ENCODE measurements at regions not wholly inside any gene's neighbourhood (a gene's known extent, or its start where the extent isn't known, plus 50 kb on each side); places are given as distances from the start of the nearest gene placed in this dataset.
A peak's percentile ranks its signal among the peaks of the same experiment; 100 is the strongest.

DNA sequence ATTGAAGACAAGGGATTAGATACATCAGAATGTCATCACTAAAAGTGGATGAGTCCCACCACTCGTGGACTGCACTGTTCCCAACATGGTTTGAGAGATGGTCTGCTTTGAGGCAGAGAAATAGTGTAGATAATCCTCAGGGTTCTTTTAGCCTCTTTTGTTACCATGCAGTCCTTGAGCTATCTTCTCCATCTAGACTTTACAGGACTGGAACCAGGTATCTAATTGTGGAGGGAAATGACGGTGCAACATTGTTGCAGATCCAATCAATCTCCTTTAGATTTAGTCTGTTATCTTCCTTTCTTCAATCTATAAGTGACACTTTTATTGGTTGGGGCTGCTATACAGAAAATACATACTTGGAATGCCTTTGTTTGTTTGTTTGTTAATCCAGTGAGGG lies 183.8 kb upstream of the CWC22 start:
- DNase-seq, result no peak

DNA sequence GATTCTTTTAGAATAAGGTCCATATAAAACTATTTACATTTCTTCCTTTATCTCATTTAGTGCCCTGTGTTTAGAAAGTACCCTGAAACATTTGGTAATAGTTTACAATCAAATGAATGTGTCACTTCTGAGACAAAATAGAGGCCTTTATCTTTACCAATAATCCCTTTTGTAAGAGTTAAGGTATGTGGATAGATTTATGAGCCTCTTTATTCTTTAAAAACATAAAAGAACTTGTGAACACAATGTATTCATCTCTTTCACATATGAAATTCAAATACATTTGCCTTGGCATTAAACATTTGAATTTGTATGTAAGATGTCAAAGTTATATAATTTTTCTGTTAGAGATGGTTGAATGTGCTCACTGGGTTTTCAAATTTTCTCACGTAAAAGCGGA lies 180.5 kb upstream of the CWC22 start:
- no peak for DNase-seq

DNA sequence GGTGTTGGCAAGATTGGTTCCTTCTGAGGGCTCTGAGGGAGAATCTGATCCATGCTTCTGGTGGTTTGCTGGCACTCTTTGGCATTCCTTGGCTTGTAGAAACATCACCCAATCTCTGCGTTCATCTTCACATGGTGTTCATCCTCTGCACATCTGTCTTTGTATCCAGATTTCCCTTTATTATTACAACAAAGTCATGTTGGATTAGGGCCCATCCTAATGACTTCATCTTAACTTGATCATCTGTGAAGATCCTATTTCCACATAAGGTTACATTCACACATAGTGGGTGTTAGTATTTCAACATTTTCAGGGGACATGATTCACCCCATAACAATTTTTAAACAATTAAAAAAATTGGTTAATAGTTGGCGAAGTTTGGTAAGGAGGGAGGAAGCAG lies 177.4 kb upstream of the CWC22 start:
- DNase-seq, result no peak

DNA sequence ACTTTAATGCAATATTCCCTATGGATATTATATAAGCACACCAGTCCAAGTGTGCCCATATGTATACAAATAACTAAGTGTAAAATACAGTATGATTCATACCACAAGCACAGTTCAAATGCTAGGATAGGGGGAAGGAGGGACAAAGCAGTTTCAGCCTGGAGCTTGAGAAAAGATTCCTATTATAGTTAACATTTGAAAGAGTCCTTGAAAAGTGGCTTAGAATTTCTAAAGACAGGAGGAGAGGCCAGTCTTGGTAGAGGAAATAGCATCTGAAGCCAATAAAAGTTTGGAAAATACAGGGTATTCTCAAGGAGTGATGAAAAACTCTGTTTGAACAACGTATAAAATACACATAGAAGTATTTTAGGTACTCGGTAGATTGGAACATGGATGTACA lies 173.4 kb upstream of the CWC22 start:
- no peak for DNase-seq

DNA sequence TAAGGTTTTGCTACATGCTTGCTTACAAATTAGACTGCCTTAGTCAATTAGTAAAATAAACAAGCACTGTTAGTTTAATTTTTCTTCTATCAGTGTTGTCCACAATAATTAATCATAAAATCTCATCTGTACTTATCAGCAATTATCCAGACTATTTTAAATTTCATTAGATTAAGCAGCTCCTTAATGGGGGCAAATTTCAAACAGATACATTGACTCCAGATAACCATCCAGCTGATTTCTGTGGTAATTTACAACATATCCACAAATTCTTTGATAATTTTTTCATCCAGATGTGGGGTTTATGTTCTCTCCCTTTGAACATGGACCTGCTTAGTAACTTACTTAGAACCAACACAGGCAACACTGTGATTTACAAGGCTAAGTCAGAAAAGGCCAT lies 170.4 kb upstream of the CWC22 start:
- no peak for DNase-seq

DNA sequence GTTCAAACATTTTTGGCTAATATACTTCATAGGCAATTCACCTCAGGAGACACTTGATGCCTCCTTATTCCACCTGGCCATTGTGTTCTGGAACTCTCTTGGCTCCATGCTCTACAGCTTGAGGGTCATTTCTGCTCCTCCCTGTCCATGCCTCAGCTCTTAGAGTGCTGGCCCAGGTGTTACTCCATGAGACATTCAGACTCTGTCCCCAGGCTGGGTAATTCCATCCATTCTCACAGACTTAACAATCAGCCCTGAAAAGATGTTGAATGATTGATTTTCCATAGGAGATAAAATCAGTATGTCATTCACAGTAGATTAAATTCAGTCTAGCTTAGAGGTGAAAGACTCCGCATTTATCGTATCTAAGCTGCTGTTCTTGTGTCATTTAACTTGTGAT lies 168.6 kb upstream of the CWC22 start:
- no peak for DNase-seq

DNA sequence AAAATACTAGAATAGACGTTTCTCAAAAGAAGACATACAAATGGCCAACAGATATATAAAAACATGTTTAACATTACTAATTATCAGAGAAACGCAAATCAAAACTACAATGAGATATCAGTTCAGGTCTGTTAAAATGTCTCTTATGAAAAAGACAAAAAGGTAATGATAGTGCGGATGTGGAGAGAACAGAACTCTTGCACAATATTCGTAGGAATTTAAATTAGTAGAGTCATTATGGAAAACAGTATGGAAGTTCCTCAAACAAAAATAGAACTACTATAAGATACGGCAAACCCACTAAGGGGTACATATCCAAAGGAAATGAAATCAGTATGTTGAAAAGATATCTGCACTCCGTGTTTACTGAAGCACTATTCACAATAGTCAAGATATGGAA lies 167.5 kb upstream of the CWC22 start:
- no peak for DNase-seq

DNA sequence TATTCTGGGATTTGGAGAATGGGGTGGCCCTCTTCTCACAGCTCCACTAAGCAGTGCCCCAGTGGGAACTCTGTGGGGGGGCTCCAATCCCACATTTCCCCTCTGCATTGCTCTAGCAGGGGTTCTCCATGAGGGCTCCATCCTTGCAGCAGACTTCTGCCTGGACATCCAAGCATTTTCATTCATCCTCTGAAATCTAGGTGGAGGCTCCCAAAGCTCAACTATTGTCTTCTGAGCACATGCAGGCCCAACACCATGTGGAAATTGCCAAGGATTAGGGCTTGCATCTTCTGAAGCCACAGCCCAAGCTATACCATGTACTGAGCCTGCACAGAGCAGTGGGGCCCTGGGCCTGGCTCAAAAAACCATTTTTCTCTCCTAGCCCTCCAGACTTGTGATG lies 162.4 kb upstream of the CWC22 start:
- no peak for DNase-seq

DNA sequence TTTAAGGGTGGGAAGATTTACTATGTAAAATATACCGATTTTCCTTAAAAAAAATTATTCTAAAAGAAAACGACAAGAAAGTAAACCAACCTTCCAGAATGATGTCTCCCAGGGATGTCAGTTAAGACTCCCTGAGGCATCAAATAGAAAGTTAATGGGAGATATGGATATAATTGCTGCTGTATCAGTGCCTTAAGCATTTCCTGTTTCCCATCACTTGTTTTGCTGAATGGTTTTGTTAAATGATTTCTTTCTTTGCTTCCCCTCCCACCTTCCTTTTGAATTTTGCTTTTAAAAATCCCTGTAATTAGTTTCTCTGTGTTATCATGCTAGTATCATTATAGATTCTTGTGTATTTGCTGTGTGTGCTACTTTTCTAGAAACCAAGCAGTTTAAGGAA lies 154.3 kb upstream of the CWC22 start:
- no peak for DNase-seq

DNA sequence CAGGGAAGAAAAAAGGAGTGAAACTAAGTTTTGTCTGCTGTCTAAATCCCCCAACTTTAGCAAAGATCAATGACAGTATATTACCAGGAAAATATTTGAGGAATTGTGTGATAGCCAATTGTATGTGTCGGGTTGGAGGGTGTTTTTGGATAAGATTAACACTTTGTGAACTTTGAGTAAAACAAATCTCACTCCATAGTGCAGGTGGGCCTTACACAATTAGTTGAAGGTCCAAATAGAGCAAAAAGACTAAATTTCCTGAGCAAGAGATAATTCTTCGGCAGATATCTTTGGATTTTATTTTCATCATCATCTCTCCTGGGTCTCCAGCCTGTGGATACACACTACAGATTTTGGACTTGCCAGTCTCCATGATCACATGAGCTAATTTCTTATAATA lies 152.8 kb upstream of the CWC22 start:
- DNase-seq, result no peak

DNA sequence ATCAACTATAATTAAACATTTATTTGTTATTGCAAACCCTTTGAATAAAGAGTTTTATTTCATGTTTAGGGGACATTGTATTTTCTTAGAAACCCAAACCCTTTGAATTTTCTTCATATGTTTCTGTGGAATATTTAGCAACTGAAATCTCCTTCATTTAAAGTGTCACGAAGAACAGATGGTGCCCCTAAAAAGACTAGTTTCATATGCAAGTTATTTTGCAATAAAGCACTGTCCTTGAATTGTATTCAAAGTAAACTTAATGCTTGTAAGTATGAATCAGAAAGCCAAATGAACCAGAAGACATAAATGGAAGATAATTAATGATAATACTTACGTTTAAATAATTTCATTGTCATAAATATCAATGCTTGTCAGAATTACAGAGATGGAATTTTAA lies 151.9 kb upstream of the CWC22 start:
- DNase-seq, result no peak

DNA sequence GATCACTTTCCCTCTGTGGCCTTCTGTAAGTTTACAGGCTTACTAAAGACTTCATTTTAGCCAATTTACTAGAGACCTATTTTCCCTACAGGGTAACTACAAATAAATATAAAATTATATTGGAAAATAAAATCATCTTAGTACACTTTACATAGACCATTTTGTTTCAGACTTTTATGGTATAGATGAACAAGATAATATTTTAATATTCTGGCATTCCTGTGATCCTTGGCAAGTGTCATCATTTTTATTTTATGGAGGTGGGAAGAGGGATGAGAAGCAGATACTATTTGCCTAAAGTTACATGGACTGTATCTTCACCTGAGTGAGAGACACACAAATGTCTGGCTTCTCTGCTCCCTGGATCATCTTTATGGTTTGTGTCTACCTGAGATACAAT lies 149.6 kb upstream of the CWC22 start:
- DNase-seq, result no peak

DNA sequence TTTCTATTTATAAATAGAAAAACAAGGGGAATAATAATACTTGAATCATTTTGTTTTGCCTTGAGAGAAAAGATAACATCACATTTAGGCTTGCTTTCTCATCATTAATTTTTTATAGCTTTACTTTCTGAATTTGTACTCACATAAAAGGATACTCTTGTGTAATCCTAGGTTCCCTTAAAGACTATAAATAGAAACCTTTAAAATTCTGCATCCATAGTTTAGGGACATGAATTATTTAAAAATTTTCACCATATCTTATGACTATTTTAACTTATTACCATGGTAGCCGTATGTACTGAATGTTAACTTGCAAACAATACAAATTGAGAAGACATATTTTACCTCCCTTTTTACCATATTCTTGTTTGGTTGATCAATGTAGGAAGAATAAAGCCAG lies 143.5 kb upstream of the CWC22 start:
- no peak for DNase-seq

DNA sequence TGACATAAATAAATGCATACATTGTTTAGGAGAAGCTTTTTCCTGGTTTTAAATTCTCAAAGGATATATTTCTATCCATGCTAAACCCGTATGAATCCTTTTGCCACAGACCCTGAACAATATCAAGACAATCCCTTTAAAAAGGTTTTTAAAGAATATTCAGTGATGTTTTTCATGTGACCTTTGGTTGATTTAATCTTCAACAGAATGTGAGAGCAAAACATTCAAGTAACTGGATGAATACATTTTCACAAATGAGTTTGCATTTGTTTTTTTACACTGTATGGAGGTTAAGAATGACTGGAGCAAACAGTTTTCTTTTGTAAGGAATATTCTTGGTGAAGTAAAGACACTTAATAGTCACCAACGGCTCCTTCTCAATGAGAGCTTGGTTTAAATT lies 139.4 kb upstream of the CWC22 start:
- DNase-seq, result no peak

DNA sequence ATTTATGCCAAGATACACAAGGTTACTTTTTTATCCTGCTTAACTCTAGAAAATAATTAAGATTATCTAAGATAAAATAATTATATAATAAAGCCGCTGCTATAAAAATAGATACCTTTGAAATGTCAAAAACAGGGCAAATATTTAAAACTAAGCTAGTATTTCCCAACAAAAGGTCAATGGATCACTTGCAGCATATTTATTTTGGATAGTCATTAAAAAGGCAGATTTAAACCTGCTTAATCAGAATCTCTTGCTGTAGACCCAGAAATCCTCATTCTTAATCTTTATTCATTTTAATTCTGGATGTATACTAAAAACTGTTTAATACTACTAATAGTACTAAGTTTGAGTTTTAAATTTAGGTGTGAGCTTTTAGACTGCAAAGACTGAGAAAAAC lies 139.0 kb upstream of the CWC22 start:
- DNase-seq, result no peak

DNA sequence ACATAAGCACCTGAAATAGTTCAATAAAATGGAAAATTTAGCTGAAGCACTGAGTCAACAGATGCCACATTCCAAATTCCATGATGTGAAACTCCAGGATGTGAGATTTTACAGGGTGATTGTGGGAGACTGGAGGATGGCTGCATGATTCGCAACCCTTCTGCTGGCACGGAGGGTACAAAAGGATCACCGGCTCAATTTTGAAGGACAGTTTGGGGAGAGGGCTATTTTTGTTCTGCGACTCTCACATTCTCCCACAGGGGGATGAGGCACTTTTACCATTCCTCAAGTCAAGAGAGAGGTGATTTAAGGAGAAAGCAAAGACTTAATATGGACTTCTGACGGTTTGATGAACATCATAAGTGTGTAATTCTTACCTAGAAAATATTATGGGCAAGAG lies 138.1 kb upstream of the CWC22 start:
- DNase-seq, result no peak

DNA sequence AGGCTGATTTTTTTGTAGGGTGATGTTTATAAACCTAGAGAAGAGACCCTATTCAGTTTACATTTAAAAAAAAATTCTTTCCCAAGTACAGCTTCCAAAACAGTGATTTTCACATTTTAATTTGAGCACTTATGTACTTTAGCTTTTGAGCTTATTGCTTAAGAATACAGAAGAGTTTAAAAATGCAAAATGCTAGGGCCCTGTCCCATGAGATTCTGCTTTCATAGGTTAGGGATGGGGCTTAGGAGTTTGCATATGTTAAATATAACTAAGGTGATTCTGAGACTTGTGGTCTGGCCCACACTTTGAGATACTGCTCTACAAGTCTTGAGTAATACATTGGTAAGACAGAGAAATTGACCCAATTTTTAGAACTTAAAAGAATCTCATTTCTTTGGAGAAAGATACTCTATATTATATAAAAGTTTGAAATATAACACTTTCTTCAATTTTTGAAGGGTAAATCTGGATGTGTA lies 137.3 kb upstream of the CWC22 start:
- no peak for DNase-seq

DNA sequence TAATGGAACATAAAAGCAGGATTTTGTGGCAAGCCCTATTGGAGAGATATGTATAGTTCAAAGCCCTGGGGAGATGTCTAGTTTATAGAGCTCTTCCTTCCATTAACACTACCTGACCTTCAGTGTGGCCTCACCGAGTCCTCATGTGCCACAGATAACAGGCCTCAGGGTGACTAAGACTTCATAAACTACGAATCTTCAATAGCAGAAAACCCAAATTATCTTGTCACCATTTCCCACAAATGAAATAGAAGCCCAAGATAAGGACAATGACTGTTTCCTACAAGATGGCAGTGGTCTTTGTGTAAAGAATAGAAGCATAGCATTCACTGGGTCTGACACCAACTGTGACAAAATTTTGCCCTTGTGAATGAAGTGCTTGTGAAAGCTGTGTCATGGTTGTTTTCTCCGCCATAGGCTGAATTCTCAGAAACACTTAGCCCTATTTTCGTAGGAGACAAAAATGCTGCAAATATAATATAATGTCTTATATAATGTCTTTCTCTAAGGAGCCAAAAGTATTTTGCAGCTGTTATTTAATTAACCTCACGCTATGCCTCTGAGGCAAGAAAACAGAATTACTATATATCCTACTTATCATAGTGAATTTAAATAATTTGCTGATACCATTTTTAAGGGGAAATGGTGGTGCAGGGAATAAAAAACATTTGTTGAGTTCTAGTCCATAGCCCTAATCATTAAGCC lies 136.7 kb upstream of the CWC22 start:
- DNase-seq, result no peak

DNA sequence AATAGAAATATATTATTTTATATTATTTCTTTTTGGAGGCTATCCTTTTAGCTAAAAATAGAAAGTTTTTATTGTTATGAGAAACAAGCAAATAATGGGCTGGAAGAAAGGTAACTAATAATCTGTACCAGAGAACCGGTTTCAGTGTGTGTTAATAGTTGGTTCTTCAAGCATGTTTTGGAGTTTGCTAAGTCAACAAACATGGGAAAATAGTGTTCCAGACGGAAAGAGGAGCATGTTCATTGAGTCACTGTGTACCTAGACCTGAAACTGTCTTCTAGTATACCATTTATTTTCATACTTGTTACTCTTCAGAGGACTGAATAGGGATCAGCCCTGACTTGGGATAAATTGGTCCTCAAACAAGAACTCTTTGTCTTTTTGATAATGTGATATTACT lies 134.5 kb upstream of the CWC22 start:
- no peak for DNase-seq

DNA sequence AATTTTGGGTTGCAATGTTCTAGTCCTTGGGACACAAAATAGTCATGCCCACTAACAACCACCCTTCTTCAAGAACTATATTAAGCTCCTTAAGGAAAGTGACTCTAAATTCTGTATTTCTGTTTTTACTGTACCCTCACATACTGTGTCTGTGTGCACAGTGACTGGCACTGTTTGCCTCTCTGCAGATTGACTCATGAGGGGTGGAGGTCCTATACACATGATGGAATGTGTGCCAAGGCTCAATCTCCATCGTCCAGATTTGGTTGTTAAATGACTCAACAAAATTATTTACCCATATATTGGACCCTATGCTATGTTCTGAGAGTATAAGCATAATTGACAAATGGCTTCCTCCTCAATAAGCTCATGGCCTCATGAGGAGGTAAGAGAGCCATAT lies 126.6 kb upstream of the CWC22 start:
- DNase-seq, result no peak

DNA sequence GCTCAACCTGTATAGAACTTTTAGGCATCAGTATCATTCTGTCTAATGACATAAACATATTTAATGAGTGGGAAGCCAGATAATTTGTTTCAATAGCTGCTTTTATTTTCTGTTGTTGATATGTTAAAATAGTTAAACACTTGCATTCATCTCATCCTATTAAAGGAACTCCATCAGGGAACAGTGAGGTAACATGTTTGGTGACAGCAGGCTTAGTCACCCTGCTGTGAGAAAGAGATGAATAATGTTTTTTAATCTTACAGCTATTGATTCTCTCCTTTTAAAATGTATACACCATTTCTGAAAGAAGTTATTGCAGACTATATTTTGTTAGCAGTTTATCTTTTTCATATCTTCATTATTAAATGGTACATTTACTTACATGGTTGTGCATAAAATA lies 123.3 kb upstream of the CWC22 start:
- DNase-seq, result no peak

DNA sequence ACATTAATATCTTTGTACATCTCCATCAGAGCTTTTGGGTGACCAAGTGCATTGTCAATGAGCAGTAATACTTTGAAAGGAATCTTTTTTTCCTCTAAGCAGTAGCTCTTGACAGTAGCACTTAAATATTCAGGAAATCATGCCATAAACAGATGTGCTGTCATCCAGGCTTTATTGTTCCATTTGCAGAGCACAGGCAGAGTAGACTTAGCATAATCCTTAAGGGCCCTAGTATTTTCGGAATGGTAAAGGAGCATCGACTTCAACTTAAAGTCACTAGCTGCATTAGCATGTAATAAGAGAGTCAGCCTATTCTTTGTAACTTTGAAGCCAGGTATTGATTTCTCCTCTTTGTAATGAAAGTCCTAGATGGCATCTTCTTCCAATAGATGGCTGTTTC lies 121.8 kb upstream of the CWC22 start:
- no peak for DNase-seq

DNA sequence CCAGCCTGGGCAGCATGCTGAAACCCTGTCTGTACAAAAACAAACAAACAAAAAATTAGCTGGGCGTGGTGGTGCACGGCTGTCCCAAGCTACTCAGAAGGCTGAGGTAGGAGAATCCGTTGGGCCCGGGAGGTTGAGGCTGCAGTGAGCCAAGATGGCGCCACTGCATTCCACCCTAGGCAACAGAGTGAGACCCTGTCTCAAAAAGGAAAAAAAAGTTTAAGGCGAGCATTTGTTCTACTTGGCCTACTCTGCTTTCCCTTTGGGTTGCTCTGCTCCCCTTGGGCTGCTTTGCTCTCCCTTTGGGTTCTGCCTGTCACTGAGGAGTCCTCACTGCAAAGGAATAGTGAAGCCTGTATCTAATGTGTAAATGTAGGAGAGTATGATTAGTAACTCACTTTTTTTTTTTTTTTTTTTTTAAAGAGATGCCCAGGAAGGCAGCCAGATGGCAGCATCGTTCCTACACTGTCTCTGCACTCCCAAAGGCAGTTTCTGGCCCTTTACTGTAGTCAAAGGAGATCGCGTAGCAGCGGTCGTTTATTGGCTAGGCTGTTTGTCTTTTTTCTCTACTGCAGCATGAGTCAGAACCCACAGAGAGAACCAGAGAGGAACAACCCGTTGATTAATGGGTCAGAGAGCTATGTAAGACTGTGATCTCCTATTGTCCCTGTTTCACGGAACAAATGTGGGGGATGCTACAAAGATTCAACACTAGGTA lies 118.3 kb upstream of the CWC22 start:
- DNase-seq, result peak; percentile 49

DNA sequence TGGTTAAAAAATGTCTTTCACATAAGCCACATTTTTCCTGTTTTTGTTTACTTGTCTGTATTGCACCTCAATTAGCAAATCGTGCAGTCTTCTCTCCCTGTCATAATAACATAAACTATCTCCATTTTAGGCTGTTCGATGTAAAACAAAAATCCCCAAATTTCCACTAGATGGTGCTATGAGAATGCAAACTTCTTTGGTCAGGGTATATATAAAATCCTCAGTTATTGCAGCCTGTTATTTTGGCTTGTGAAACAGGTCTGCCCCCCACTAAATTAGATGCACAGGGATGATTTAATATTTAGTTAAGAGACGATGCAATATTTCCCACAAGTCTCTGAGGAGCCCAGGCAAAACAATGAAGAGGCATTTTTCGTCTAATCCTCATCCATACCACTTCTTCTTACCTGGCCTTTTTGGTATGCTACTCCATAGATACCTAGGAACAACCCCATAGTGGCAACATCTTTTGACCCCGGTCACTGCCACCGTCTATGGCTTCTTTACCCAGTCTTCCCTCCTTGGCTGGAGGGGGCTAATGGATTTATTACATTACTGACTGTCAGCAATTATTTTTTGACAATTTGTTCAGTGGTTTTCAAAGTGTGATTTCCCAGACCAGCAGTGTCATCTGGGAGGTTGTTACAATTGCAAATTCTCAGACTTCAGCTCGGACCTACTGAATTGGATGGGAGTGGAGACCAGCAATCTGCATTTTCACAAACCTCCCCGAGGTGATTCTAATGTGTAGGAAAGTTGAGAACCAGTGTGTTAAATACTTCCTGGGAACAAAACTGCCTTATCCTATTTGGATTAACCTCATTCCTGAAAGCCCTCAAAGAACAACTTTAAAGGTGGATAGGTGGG lies 117.4 kb upstream of the CWC22 start:
- peak; percentile 50 for DNase-seq

Measured in activated CD4-positive, alpha-beta T cell treated with anti-CD3 and anti-CD28 coated beads, Interleukin-10, Interleukin-2, amounts not matched to agents 100 ng/mL and 50 ng/mL, durations not matched to agents 16 hours and 8 hours (primary cell).